DND-41 (cell line): ENCODE measurements at regions not wholly inside any gene's neighbourhood (a gene's known extent, or its start where the extent isn't known, plus 50 kb on each side); places are given as distances from the start of the nearest gene placed in this dataset.
A peak's percentile ranks its signal among the peaks of the same experiment; 100 is the strongest.

ENCODE experiments used
- ATAC-seq: fragments of 200-7000 bp; cut with Tn5 transposase; 3 replicates; pipeline ENCODE4 v1.9.1; 2021; ENCODE audit warnings: low read depth; ENCODE audit not compliant: insufficient read depth
- DNase-seq: peaks from one replicate; pipeline ENCODE4 v3.0.0-alpha.2; 2020
- H2AFZ ChIP-seq: 2 replicates; pipeline ENCODE4 v1.6.0; 2012; ENCODE audit warnings: low read depth, low read length
- H3K27ac ChIP-seq: 2 replicates; pipeline ENCODE4 v1.5.1; 2012; ENCODE audit warnings: low read length, inconsistent platforms
- H3K27me3 ChIP-seq: fragments of 200-600 bp; sonication (generic); 2 replicates; pipeline ENCODE4 v1.6.0; 2012; ENCODE audit warnings: low read length, mild to moderate bottlenecking, inconsistent platforms; ENCODE audit not compliant: insufficient read depth, poor library complexity
- H3K36me3 ChIP-seq: 2 replicates; pipeline ENCODE4 v1.5.1; 2012; ENCODE audit warnings: low read length, inconsistent platforms; ENCODE audit not compliant: insufficient read depth
- H3K4me1 ChIP-seq: 2 replicates; pipeline ENCODE4 v1.5.1; 2012; ENCODE audit warnings: mild to moderate bottlenecking, low read length; ENCODE audit not compliant: insufficient read depth
- H3K4me2 ChIP-seq: 2 replicates; pipeline ENCODE4 v1.6.0; 2012; ENCODE audit warnings: mild to moderate bottlenecking, moderate library complexity, low read length, inconsistent platforms; ENCODE audit not compliant: insufficient read depth
- H3K4me3 ChIP-seq, 2 experiments: fragments of 200-600 bp in 1 of 2; shearing (Covaris generic) in 1 of 2; 2 replicates each; pipeline ENCODE4 v1.5.1; 2012 to 2016; ENCODE audit warnings: inconsistent platforms in 2 of 2, low read length in 2 of 2, mild to moderate bottlenecking in 2 of 2, low read depth in 1 of 2, moderate library complexity in 1 of 2
- H3K79me2 ChIP-seq: 2 replicates; pipeline ENCODE4 v1.6.0; 2012; ENCODE audit warnings: low read length, inconsistent platforms; ENCODE audit not compliant: insufficient read depth
- H3K9ac ChIP-seq: 2 replicates; pipeline ENCODE4 v1.6.0; 2012; ENCODE audit warnings: low read depth, mild to moderate bottlenecking, inconsistent platforms, low read length, moderate library complexity
- H3K9me3 ChIP-seq: 2 replicates; pipeline ENCODE4 v1.5.1; 2012; ENCODE audit warnings: low read length, moderate library complexity, mild to moderate bottlenecking, inconsistent platforms; ENCODE audit not compliant: insufficient read depth, severe bottlenecking
- H4K20me1 ChIP-seq: 2 replicates; pipeline ENCODE4 v1.6.0; 2012; ENCODE audit warnings: low read length; ENCODE audit not compliant: insufficient read depth
- CTCF ChIP-seq: IDR thresholded peaks from 2 replicates; pipeline ENCODE4 v1.5.1; 2012; ENCODE audit warnings: borderline replicate concordance, low read length, moderate library complexity, mild to moderate bottlenecking; ENCODE audit not compliant: poor library complexity, severe bottlenecking; ENCODE audit errors: extremely low read depth
- EZH2 ChIP-seq: IDR thresholded peaks from 3 replicates; pipeline ENCODE4 v1.6.1; 2012; ENCODE audit warnings: borderline replicate concordance, low read depth, mild to moderate bottlenecking, moderate library complexity, low read length, inconsistent platforms; ENCODE audit not compliant: severe bottlenecking

- H2AFZ ChIP-seq = peak overlapping the region; percentile 50
- ATAC-seq = peak; percentile 58; the same call in 2 of the 3 replicates
Measured at GRCh38 chr5:96024683-96025475, 63.2 kb upstream of the ELL2 start.

GRCh38 chr5:96023518-96023917 lies 61.9 kb upstream of the ELL2 start:
- H3K27me3 ChIP-seq = no peaks in the 10 kb centered on the region
- no peaks in the 10 kb centered on the region for H4K20me1 ChIP-seq
- H3K4me2 ChIP-seq = no peak overlapping the region
- no peak for DNase-seq
- H3K4me1 ChIP-seq = peaks cover 26% of the 10 kb centered on the region
- no peak overlapping the region for H3K9ac ChIP-seq
- no peaks in the 10 kb centered on the region for H3K79me2 ChIP-seq
- no peak overlapping the region for H3K4me3 ChIP-seq
- no peak overlapping the region for H3K27ac ChIP-seq
- TF ChIP-seq EZH2 = no peak
- no peaks in the 10 kb centered on the region for H3K36me3 ChIP-seq
- no peak for ATAC-seq
- no peaks in the 10 kb centered on the region for H3K9me3 ChIP-seq
- no peak overlapping the region for H2AFZ ChIP-seq

More at GRCh38 chr5:96024683-96025475, 63.2 kb upstream of the ELL2 start:
- Histone ChIP-seq H3K36me3 (no peaks in the 10 kb centered on the region), H3K27me3 (no peaks in the 10 kb centered on the region), H3K4me1 (peaks cover 26% of the 10 kb centered on the region), H3K9ac (no peak overlapping the region), H3K9me3 (no peaks in the 10 kb centered on the region), H3K4me2 (no peak overlapping the region), H3K79me2 (no peaks in the 10 kb centered on the region), H3K27ac (no peak overlapping the region), H3K4me3 (no peak overlapping the region), H4K20me1 (no peaks in the 10 kb centered on the region)
- DNase-seq = no peak
- TF ChIP-seq CTCF (no peak), EZH2 (no peak)

GRCh38 chr5:96022971-96023370 lies 61.3 kb upstream of the ELL2 start:
- H3K27ac ChIP-seq = no peak overlapping the region
- ATAC-seq (no peak), DNase-seq (no peak)
- no peak for TF ChIP-seq EZH2
- TF ChIP-seq CTCF = no peak
- H3K4me3 ChIP-seq = no peak overlapping the region
- peaks cover 26% of the 10 kb centered on the region for H3K4me1 ChIP-seq
- no peaks in the 10 kb centered on the region for H3K9me3 ChIP-seq
- H3K4me2 ChIP-seq = no peak overlapping the region
- no peaks in the 10 kb centered on the region for H3K27me3 ChIP-seq
- no peak overlapping the region for H3K9ac ChIP-seq
- H2AFZ ChIP-seq = no peak overlapping the region
- no peaks in the 10 kb centered on the region for H3K79me2 ChIP-seq
- H3K36me3 ChIP-seq = no peaks in the 10 kb centered on the region
- H4K20me1 ChIP-seq = no peaks in the 10 kb centered on the region

GRCh38 chr5:96017951-96018350 lies 56.3 kb upstream of the ELL2 start:
- Histone ChIP-seq H3K36me3 (no peaks in the 10 kb centered on the region), H3K27ac (no peak overlapping the region), H3K9me3 (no peaks in the 10 kb centered on the region), H3K27me3 (no peaks in the 10 kb centered on the region), H4K20me1 (no peaks in the 10 kb centered on the region), H3K9ac (no peak overlapping the region), H3K4me1 (no peaks in the 10 kb centered on the region), H3K4me2 (no peak overlapping the region), H2AFZ (no peak overlapping the region), H3K4me3 (no peak overlapping the region), H3K79me2 (no peaks in the 10 kb centered on the region)
- TF ChIP-seq CTCF (no peak), EZH2 (no peak)
- DNase-seq (no peak), ATAC-seq (no peak)
